ENCODE measurements at regions not wholly inside any gene's neighbourhood (a gene's known extent, or its start where the extent isn't known, plus 50 kb on each side); places are given as distances from the start of the nearest gene placed in this dataset.

DNA sequence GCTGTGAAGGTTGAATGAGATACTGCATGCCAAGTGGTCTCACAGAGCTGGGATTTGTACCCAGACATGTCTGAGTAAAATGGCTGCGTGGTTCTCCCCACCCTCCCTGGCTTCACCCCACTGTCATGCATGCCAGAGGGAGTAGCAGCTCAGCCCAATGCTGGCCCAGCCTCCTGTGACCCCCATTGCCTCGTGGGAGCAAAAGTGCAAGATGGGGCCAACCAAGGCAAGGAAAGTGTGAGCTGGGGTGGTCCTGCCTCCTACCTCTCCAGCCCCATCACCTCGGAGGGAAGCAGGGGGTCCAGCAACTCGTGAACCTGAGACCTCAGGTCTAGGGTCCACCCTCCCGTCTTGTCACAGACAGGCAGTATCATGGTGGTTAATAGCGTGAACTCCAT, 209.8 kb upstream of the GRIK3 start:
- H3K4me1 Mint-ChIP-seq, result peaks cover 25 to 51% of the 10 kb centered on the region in 2 experiments
- no peak overlapping the region for H3K4me2 ChIP-seq (ENCODE audit: insufficient read depth, insufficient read length, low read length)
- H2AK5ac ChIP-seq (ENCODE audit: insufficient read length, low read length), result no peak overlapping the region
- H3T11ph ChIP-seq (ENCODE audit: low read length), result no peak overlapping the region
- DNase-seq, result no peak
- no peak overlapping the region for H2BK20ac ChIP-seq (ENCODE audit: low read depth, low read length, poor library complexity, severe bottlenecking)
- H2BK5ac ChIP-seq (ENCODE audit: insufficient read length, low read length), result no peak overlapping the region
- no peak overlapping the region for H2BK120ac ChIP-seq (ENCODE audit: low read depth, low read length, poor library complexity, severe bottlenecking)
- H4K5ac ChIP-seq (ENCODE audit: insufficient read length, low read depth, low read length), result no peak overlapping the region
- H3K79me1 ChIP-seq (ENCODE audit: insufficient read depth, low read depth, low read length, poor library complexity, severe bottlenecking), result no peaks in the 10 kb centered on the region
- H3K18ac ChIP-seq (ENCODE audit: insufficient read length, low read depth, low read length), result no peak overlapping the region
- H3K27me3 ChIP-seq (ENCODE audit: insufficient read depth, low read length), result no peaks in the 10 kb centered on the region; the same call in 1 of the 2 replicates
- peaks cover 10% of the 10 kb centered on the region for H3K4me1 ChIP-seq (ENCODE audit: insufficient read depth, low read length)
- H3K9ac ChIP-seq (ENCODE audit: extremely low read depth, insufficient read length, low read length), result no peak overlapping the region
- no peak overlapping the region for H3K27ac ChIP-seq (ENCODE audit: insufficient read length, low read depth, low read length)
- no peak overlapping the region for H3K56ac ChIP-seq (ENCODE audit: insufficient read length, low read depth, low read length)
- no peak overlapping the region for H3K4me3 Mint-ChIP-seq
- no peaks in the 10 kb centered on the region for H3K9me3 ChIP-seq (ENCODE audit: control insufficient read depth, low read depth, low read length)
- H2AFZ ChIP-seq (ENCODE audit: low read length), result no peak overlapping the region
- no peak overlapping the region for H3K14ac ChIP-seq (ENCODE audit: insufficient read depth, low read length)
- no peak overlapping the region for H2BK12ac ChIP-seq (ENCODE audit: insufficient read length, low read depth, low read length)
- H2BK15ac ChIP-seq (ENCODE audit: low read depth, low read length), result no peak overlapping the region
- no peaks in the 10 kb centered on the region for H3K79me2 ChIP-seq (ENCODE audit: insufficient read depth, low read length)
- no peaks in the 10 kb centered on the region for H3K36me3 Mint-ChIP-seq (ENCODE audit: insufficient read depth in 1 of 3, low read depth in 3 of 3)
- no peaks in the 10 kb centered on the region for H3K23me2 ChIP-seq (ENCODE audit: insufficient read length, low read depth, low read length, poor library complexity, severe bottlenecking)
- H3K27me3 Mint-ChIP-seq (ENCODE audit: low read depth), result peaks cover 47% of the 10 kb centered on the region
- H3K9me3 Mint-ChIP-seq, result no peaks in the 10 kb centered on the region
- no peak overlapping the region for H3K23ac ChIP-seq (ENCODE audit: insufficient read length, low read depth, low read length)
- TF ChIP-seq, protein P1, sequence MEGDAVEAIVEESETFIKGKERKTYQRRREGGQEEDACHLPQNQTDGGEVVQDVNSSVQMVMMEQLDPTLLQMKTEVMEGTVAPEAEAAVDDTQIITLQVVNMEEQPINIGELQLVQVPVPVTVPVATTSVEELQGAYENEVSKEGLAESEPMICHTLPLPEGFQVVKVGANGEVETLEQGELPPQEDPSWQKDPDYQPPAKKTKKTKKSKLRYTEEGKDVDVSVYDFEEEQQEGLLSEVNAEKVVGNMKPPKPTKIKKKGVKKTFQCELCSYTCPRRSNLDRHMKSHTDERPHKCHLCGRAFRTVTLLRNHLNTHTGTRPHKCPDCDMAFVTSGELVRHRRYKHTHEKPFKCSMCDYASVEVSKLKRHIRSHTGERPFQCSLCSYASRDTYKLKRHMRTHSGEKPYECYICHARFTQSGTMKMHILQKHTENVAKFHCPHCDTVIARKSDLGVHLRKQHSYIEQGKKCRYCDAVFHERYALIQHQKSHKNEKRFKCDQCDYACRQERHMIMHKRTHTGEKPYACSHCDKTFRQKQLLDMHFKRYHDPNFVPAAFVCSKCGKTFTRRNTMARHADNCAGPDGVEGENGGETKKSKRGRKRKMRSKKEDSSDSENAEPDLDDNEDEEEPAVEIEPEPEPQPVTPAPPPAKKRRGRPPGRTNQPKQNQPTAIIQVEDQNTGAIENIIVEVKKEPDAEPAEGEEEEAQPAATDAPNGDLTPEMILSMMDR (conservative IDR thresholded peaks at IDR 0.05), result no peak
- no peaks in the 10 kb centered on the region for H4K20me1 ChIP-seq (ENCODE audit: control insufficient read depth, insufficient read depth, insufficient read length)
- H3K27ac Mint-ChIP-seq, result no peak overlapping the region; a peak in 1 of 7 replicates
- H4K91ac ChIP-seq (ENCODE audit: insufficient read length, low read depth, low read length), result no peak overlapping the region
- no peak overlapping the region for H4K8ac ChIP-seq (replicated peaks; ENCODE audit: insufficient read length, low read depth, low read length)
- WGBS (ENCODE audit: extremely low coverage, insufficient read length, low lambda C conversion rate), result no CpG with 5 or more reads among the region's 6 CpGs
- no peak overlapping the region for H3K4ac ChIP-seq (ENCODE audit: low read depth, low read length)

Data from H9 (cell line).